ENCODE measurements at regions not wholly inside any gene's neighbourhood (a gene's known extent, or its start where the extent isn't known, plus 50 kb on each side); places are given as distances from the start of the nearest gene placed in this dataset.
"Not testable (repeated sequence)": the region's sequence is repeated elsewhere in the genome, so short reads cannot be mapped to it uniquely, and the experiment has no call there.

DNA sequence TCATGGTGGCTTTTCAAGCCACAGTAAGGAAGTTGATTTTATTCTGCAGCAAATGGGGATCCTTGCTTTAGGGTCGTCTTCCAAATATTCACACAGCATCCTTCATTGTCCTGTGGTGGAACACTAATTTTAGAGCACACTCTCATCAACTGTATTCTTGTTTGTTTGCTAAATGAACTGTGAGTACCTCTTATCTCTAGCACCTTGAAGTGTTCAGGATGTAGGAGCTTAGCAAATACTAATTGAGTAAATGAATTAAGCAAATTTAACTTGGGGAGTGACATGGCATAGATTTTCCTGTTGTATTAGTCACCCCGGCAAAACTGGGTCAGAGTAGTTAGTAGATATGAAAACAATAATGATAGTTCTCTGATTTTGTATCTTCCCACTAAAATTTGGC lies 156.9 kb downstream of the UBE2NL start:
- no peak for DNase-seq (ENCODE audit: low spot score)
- H4K20me1 ChIP-seq (ENCODE audit: insufficient read depth, poor library complexity, severe bottlenecking): no peaks in the 10 kb centered on the region
- H3K4me3 ChIP-seq: no peak overlapping the region
- TF ChIP-seq EZH2phosphoT487 (IDR thresholded peaks at IDR 0.05; ENCODE audit: low read depth, severe bottlenecking, unreplicated experiment): no peak
- TF ChIP-seq EZH2 (IDR thresholded peaks at IDR 0.05; ENCODE audit: borderline replicate concordance): no peak
- TF ChIP-seq, protein P1, sequence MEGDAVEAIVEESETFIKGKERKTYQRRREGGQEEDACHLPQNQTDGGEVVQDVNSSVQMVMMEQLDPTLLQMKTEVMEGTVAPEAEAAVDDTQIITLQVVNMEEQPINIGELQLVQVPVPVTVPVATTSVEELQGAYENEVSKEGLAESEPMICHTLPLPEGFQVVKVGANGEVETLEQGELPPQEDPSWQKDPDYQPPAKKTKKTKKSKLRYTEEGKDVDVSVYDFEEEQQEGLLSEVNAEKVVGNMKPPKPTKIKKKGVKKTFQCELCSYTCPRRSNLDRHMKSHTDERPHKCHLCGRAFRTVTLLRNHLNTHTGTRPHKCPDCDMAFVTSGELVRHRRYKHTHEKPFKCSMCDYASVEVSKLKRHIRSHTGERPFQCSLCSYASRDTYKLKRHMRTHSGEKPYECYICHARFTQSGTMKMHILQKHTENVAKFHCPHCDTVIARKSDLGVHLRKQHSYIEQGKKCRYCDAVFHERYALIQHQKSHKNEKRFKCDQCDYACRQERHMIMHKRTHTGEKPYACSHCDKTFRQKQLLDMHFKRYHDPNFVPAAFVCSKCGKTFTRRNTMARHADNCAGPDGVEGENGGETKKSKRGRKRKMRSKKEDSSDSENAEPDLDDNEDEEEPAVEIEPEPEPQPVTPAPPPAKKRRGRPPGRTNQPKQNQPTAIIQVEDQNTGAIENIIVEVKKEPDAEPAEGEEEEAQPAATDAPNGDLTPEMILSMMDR (IDR thresholded peaks at IDR 0.05; ENCODE audit: poor library complexity): no peak
- H3K27ac ChIP-seq: no peak overlapping the region
- no peaks in the 10 kb centered on the region for H3K9me3 ChIP-seq (ENCODE audit: low read depth)
- WGBS (ENCODE audit: low lambda C conversion rate, missing lambda C conversion rate): 59% methylated on average over 2 of the region's 2 CpGs
- no peaks in the 10 kb centered on the region for H3K4me1 ChIP-seq (ENCODE audit: insufficient read depth)
- H3K27me3 ChIP-seq: no peaks in the 10 kb centered on the region
- no peak overlapping the region for H3K4me2 ChIP-seq
- H2AFZ ChIP-seq: no peak overlapping the region
- no peaks in the 10 kb centered on the region for H3K79me2 ChIP-seq
- no peaks in the 10 kb centered on the region for H3K36me3 ChIP-seq (replicated peaks; ENCODE audit: insufficient read depth, low read depth)
- no peaks in the 10 kb centered on the region for H3K9me2 ChIP-seq (replicated peaks; ENCODE audit: insufficient read depth)

DNA sequence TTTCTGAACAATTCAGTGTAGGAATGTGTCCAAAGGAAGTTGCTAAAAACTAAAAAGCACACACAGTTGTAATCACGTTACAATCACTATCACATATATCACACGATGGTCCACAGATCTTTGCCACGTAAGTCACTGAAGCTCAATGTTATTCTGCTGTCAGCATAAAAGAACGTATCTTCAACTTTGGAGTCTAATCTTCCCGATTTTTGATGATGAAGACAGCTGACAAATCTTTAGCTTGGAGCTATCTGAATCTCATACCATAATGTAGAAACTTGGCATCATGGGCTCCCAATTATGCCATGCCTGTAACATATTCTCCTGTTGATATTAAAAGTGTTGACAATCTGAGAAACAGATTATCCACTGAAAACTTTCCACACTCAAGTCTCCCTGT lies 158.4 kb downstream of the UBE2NL start:
- no peak for DNase-seq (ENCODE audit: low spot score)
- TF ChIP-seq EZH2 (IDR thresholded peaks at IDR 0.05; ENCODE audit: borderline replicate concordance) (no peak), EZH2phosphoT487 (IDR thresholded peaks at IDR 0.05; ENCODE audit: low read depth, severe bottlenecking, unreplicated experiment) (no peak)
- TF ChIP-seq, protein P1 (IDR thresholded peaks at IDR 0.05; ENCODE audit: poor library complexity): no peak
- H2AFZ ChIP-seq: no peak overlapping the region
- H3K27me3 ChIP-seq: no peaks in the 10 kb centered on the region
- no peaks in the 10 kb centered on the region for H4K20me1 ChIP-seq (ENCODE audit: insufficient read depth, poor library complexity, severe bottlenecking)
- no peaks in the 10 kb centered on the region for H3K36me3 ChIP-seq (replicated peaks; ENCODE audit: insufficient read depth, low read depth)
- H3K9me3 ChIP-seq (ENCODE audit: low read depth): no peaks in the 10 kb centered on the region
- WGBS (ENCODE audit: low lambda C conversion rate, missing lambda C conversion rate): 68% methylated on average over 5 of the region's 5 CpGs
- no peak overlapping the region for H3K4me3 ChIP-seq
- no peaks in the 10 kb centered on the region for H3K4me1 ChIP-seq (ENCODE audit: insufficient read depth)
- no peak overlapping the region for H3K27ac ChIP-seq
- H3K4me2 ChIP-seq: no peak overlapping the region
- H3K79me2 ChIP-seq: no peaks in the 10 kb centered on the region
- H3K9me2 ChIP-seq (replicated peaks; ENCODE audit: insufficient read depth): no peaks in the 10 kb centered on the region

DNA sequence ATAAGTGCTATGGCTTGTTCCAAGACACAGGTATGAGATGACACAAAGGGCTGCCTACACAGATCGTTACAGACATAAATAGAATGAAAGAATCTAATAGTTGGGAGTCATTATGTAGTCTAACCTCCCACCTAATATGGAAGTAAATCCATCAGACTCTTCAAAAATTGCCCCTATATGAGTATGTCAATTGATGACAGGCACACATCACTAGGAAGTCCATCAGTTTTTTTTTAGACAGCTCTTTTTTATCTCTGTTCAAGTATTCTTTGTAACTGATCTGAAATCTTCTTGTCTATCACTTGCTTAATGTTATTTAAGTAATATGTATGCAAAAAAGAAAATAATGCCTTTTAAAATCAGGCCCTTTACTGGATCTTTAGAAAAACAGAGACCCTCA lies 191.6 kb downstream of the UBE2NL start:
- no peak overlapping the region for H3K4me3 ChIP-seq
- no peak overlapping the region for H3K27ac ChIP-seq
- H3K9me2 ChIP-seq (replicated peaks; ENCODE audit: insufficient read depth): no peaks in the 10 kb centered on the region
- no peaks in the 10 kb centered on the region for H3K79me2 ChIP-seq
- no peaks in the 10 kb centered on the region for H3K36me3 ChIP-seq (replicated peaks; ENCODE audit: insufficient read depth, low read depth)
- TF ChIP-seq EZH2phosphoT487 (IDR thresholded peaks at IDR 0.05; ENCODE audit: low read depth, severe bottlenecking, unreplicated experiment) (no peak), EZH2 (IDR thresholded peaks at IDR 0.05; ENCODE audit: borderline replicate concordance) (no peak)
- TF ChIP-seq, protein P1 (IDR thresholded peaks at IDR 0.05; ENCODE audit: poor library complexity): no peak
- H3K4me1 ChIP-seq (ENCODE audit: insufficient read depth): no peaks in the 10 kb centered on the region
- no peaks in the 10 kb centered on the region for H4K20me1 ChIP-seq (ENCODE audit: insufficient read depth, poor library complexity, severe bottlenecking)
- no peaks in the 10 kb centered on the region for H3K9me3 ChIP-seq (ENCODE audit: low read depth)
- H3K4me2 ChIP-seq: no peak overlapping the region
- no peak for DNase-seq (ENCODE audit: low spot score)
- no peaks in the 10 kb centered on the region for H3K27me3 ChIP-seq
- H2AFZ ChIP-seq: no peak overlapping the region
- 71% methylated on average over 1 of the region's 1 CpG for WGBS (ENCODE audit: low lambda C conversion rate, missing lambda C conversion rate)

DNA sequence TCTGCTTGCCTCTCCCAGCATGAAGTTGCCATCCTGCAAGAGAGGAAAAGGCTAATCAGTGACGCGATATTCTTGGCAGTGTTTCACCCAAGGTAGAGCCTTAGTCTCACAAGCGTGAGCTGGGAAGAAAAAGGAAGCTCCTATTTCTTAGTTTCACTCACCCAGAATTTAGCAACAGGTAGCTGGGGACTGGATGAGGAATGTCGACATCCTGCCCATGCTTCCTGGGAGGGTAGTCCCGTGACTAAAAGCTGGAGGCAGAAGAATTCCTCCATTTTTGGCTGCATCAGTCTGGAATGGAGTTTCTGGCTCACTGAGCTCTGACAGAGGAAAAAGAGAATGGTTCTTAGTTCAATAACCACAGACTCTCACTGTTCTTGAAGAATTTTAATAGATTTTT lies 198.4 kb downstream of the UBE2NL start:
- 84% methylated on average over 5 of the region's 5 CpGs for WGBS (ENCODE audit: low lambda C conversion rate, missing lambda C conversion rate)
- not testable (repeated sequence) for H4K20me1 ChIP-seq (ENCODE audit: insufficient read depth, poor library complexity, severe bottlenecking); H3K79me2 ChIP-seq; H3K4me1 ChIP-seq (ENCODE audit: insufficient read depth); H3K27me3 ChIP-seq; H3K9me2 ChIP-seq (replicated peaks; ENCODE audit: insufficient read depth); H3K27ac ChIP-seq; DNase-seq (ENCODE audit: low spot score); H3K9me3 ChIP-seq (ENCODE audit: low read depth); H2AFZ ChIP-seq; H3K4me3 ChIP-seq; H3K4me2 ChIP-seq; H3K36me3 ChIP-seq (replicated peaks; ENCODE audit: insufficient read depth, low read depth)

DNA sequence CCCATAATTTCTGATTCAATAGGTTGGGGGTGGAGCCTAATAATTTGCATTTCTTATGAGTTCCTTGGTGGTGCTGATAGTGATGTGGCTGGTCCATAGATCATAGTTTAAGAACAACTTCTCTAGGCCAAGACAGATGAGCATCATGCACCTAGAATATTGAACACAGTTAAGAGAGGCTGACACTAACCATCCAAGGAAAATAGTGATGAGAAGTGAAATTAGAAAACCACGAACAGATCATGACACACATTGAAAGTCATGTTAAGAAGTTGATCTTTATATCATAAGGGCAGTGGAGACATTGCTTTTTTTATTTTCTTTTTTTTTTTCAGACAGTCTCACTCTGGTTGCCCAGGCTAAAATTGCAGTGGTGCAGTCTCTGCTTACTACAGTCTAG lies 205.8 kb downstream of the UBE2NL start:
- H3K4me3 ChIP-seq; H3K79me2 ChIP-seq; H3K4me2 ChIP-seq; H3K4me1 ChIP-seq (ENCODE audit: insufficient read depth); H4K20me1 ChIP-seq (ENCODE audit: insufficient read depth, poor library complexity, severe bottlenecking); H2AFZ ChIP-seq; H3K27me3 ChIP-seq; DNase-seq (ENCODE audit: low spot score); H3K9me3 ChIP-seq (ENCODE audit: low read depth); H3K36me3 ChIP-seq (replicated peaks; ENCODE audit: insufficient read depth, low read depth); H3K9me2 ChIP-seq (replicated peaks; ENCODE audit: insufficient read depth); H3K27ac ChIP-seq: not testable (repeated sequence)
- WGBS (ENCODE audit: low lambda C conversion rate, missing lambda C conversion rate): no CpG with 5 or more reads among the region's 1 CpG

DNA sequence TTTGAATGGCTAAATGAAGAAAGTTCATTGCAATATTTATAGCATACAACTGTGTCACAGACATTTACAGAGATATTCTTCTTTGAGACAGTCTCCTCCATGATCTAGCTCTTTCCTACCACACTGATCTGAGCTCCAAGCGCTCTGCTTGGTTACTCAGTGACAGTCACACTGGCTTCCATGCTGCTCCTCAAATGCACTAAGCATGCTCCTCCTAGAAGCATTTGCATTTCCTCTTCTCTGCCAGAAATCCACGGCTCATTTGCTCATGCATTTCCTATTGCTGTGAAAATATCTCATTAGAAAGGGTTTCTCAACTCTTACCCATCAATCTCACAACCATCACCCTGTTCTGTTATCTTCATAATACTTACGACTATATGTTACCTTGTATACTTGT lies 208.2 kb downstream of the UBE2NL start:
- not testable (repeated sequence) for DNase-seq (ENCODE audit: low spot score); H3K4me2 ChIP-seq; H3K79me2 ChIP-seq; H3K27ac ChIP-seq; H3K9me2 ChIP-seq (replicated peaks; ENCODE audit: insufficient read depth); H3K4me1 ChIP-seq (ENCODE audit: insufficient read depth); H3K27me3 ChIP-seq; H3K4me3 ChIP-seq; H3K9me3 ChIP-seq (ENCODE audit: low read depth); H4K20me1 ChIP-seq (ENCODE audit: insufficient read depth, poor library complexity, severe bottlenecking); H2AFZ ChIP-seq; H3K36me3 ChIP-seq (replicated peaks; ENCODE audit: insufficient read depth, low read depth)
- WGBS (ENCODE audit: low lambda C conversion rate, missing lambda C conversion rate): no CpG with 5 or more reads among the region's 3 CpGs

All from hepatocyte (in vitro differentiated cells).